HG03135 (cell line): ENCODE measurements at regions not wholly inside any gene's neighbourhood (a gene's known extent, or its start where the extent isn't known, plus 50 kb on each side); places are given as distances from the start of the nearest gene placed in this dataset.
"Not testable (repeated sequence)": the region's sequence is repeated elsewhere in the genome, so short reads cannot be mapped to it uniquely, and the experiment has no call there.

Experiments used
- ATAC-seq: cut with Tn5 transposase; IDR thresholded peaks from one replicate; pipeline ENCODE4 v1.9.1; 2021; ENCODE audit warnings: mild to moderate bottlenecking, moderate library complexity; ENCODE audit not compliant: unreplicated experiment

- no peak for ATAC-seq
Observed at GRCh38 chr3:125645616-125646015, 50.3 kb upstream of the OSBPL11 start.

- ATAC-seq, result no peak
Observed at GRCh38 chr3:125646581-125646980, 51.3 kb upstream of the OSBPL11 start.

GRCh38 chr3:125647318-125648014 lies 52.2 kb upstream of the OSBPL11 start:
- no peak for ATAC-seq

DNA sequence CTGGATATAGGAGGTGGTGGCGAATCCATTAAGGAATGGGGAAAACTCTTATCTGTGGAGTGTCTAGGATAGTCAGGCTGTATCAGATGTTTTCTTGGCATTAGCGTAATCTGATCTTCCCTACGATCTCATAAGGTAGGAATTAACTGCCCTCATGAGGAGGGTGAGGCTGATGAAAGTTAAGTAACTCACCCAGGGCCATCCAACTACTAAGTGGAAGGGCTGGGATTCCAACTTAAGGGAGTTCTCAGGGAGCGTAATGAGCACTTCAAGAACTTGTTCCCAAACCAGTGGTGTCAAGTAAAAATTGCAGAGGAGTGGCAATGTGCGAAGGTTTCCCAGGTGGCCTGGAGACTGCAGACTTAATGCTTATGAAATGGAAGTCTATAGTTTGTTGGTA lies 55.9 kb upstream of the OSBPL11 start:
- ATAC-seq, result no peak

GRCh38 chr3:125652349-125652748 lies 57.1 kb upstream of the OSBPL11 start:
- no peak for ATAC-seq

- no peak for ATAC-seq
Observed at GRCh38 chr3:125654526-125654925, 59.2 kb upstream of the OSBPL11 start.

DNA sequence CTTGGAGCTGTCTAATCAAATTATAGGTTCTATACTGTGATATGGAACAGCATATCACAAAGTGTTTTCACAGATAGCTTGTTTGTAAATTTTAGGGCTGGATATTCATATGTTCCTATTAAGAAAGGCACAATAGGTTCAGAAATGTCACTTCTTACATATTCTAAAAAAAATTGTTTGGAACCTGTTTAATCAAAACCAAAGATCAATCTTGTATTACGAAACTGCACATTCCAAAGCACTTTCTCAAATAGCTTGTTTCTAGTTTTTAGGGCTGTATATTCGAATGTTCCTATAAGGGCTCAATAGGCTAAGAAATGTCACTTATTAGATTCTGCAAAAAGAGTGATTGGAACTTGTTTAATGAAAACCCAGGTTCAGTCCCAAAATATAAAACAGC lies 67.4 kb upstream of the OSBPL11 start:
- ATAC-seq, result no peak

DNA sequence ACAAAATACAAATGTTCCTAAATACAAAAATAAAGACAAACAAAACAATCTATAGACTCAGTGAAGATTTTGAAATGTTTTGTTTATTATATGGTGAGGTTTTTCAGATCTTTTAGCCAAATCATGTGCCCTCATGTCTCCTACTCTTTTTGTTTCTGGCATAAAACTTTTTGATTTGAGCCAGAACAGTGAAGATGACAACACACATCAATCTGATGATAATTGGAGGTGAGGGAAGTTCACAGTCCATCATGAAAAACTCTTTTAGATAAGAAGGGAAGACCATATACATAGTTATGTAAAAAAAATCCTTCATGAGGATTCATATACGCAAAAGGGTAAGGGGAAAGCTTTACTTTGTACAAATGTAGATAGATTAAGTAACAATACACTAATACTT lies 75.1 kb upstream of the OSBPL11 start:
- ATAC-seq, result no peak

DNA sequence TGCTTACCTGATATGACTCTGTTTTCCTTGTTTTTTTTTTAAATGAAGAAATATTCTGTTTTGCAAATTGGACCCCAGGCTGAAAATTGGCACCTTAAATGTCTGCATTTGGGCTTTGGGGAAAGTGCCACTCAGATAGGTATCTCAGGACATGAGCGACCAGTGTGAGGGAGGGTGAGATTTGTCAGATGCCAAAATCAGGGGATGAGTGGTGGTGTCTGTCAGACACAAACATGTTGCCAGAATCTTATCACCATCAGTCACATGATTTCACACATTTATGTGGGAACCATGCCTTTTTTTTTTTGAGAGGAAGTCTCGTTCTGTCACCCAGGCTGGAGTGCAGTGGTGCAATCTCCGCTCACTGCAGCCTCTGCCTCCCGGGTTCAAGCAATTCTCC lies 75.6 kb upstream of the OSBPL11 start:
- ATAC-seq, result no peak

- no peak for ATAC-seq
Observed at GRCh38 chr3:125671461-125672243, 76.4 kb upstream of the OSBPL11 start.

GRCh38 chr3:125675791-125676190 lies 80.5 kb upstream of the OSBPL11 start:
- no peak for ATAC-seq

GRCh38 chr3:125679258-125679657 lies 84.0 kb upstream of the OSBPL11 start:
- no peak for ATAC-seq

DNA sequence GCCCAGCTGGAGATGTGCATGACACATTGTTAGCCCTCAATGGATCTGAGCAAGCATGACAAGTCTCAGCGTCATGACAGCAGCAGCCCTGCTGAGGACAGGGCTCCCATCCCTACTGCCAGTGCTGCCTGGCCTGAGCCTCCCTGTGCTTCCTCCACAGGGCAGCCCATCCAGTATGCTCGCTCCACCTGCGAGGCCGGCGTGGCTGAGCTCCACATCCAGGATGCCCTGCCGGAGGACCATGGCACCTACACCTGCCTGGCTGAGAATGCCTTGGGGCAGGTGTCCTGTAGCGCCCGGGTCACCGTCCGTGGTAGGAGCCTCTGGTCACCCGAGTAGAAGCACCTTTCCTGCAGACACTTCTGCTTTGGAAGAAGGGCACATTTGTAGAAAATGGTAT lies 85.8 kb upstream of the OSBPL11 start:
- ATAC-seq, result no peak

DNA sequence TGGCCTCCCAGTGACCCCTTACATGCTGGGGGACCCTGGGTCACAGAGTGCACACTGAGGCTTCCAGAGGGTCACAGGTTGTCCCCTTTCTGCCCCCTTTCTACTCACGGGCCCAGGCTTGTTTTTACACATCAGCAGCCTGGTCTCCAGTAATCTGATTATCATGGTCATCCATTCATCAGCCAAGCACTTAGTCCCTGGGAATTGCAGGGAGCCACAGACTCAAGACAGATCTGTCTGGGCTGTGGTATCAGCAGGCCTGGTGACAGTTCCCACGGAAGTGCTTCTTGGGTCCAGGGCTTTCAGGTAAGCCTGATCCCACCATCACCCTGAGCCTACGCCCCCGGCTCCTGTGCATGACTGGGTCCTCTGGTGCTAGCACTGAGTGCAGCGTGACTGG lies 86.6 kb upstream of the OSBPL11 start:
- ATAC-seq, result not testable (repeated sequence)

DNA sequence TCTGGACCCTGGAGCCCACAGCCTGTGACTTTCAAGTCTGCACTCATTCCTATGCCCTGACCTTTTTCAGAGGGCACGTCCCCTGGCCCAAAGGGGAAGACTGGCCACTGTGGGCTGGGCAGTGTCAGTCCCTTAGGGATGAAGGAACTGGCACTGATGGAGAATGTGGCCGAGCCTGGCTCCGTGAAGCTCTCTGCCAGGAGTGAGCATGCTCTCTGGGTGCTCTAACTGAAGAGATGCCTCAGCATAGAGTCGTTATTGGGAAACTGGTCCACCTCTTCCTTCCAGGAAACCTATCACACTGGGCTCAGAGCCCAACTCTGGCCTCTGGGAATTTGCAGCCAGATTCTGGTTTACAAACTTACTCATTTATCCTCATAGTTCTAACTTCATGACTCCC lies 87.3 kb upstream of the OSBPL11 start:
- not testable (repeated sequence) for ATAC-seq

GRCh38 chr3:125683067-125683829 lies 88.0 kb upstream of the OSBPL11 start:
- no peak for ATAC-seq

DNA sequence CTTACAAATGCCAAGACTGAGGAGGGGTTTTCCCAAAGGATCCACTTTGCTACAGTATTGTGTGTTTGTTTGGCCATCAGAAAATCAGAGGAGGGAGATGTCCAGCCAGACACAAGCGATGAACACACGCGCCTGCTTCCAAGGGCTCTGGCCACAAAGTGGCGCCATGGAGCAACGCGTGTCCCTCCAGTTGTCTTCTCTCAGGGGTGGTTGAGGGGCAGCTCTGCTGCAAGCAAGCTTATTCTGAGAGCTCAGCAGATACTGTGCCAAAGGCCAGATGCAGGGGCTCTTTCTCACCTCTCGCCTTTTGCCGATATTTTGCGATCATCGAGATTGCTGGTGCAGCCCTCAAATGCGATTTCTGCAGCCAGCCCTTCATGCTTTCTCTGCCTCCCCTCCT lies 88.9 kb upstream of the OSBPL11 start:
- no peak for ATAC-seq

GRCh38 chr3:125685741-125686140 lies 90.4 kb upstream of the OSBPL11 start:
- ATAC-seq, result not testable (repeated sequence)

GRCh38 chr3:125692361-125692760 lies 97.1 kb upstream of the OSBPL11 start:
- no peak for ATAC-seq

DNA sequence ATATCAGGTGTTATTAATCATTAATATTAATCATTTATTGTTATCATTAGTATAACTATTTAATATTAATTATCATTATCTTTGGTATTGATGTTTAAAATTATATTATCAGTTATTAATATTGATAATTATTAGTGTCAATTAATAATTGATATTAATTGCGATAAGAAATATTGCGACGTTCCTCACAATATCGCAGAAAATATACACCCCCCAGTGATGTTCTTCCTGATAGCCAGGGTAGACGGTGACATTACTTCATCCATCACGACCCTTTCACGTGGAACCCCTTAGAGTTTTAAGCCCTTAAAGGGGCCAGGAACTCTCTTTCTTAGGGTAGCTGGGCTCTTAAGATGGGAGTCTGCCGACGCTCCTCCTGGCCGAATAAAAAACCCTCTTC lies 98.6 kb upstream of the OSBPL11 start:
- no peak for ATAC-seq

GRCh38 chr3:125694761-125695294 lies 99.5 kb upstream of the OSBPL11 start:
- no peak for ATAC-seq
